ENCODE measurements at regions not wholly inside any gene's neighbourhood (a gene's known extent, or its start where the extent isn't known, plus 50 kb on each side); places are given as distances from the start of the nearest gene placed in this dataset.
A peak's percentile ranks its signal among the peaks of the same experiment; 100 is the strongest.

- H3K9me3 ChIP-seq, result peaks cover 0 to 6% (median 0%) of the 10 kb centered on the region in 4 donors
- DNase-seq, result no peak
- intact Hi-C loops (cut with DNase I), result no loop called here
- no peaks in the 10 kb centered on the region for H3K27me3 ChIP-seq
- TF ChIP-seq CTCF (IDR thresholded peaks at IDR 0.05), result no peak
- TF ChIP-seq EP300 (IDR thresholded peaks at IDR 0.05), result no peak
- H3K4me3 ChIP-seq, result no peak overlapping the region
- H3K4me1 ChIP-seq, result no peaks in the 10 kb centered on the region
- H3K36me3 ChIP-seq, result no peaks in the 10 kb centered on the region
- H3K27ac ChIP-seq, result no peak overlapping the region
- WGBS, 2 donors, result 80 to 91% methylated on average over 2 of the region's 2 CpGs
These were observed 794.6 kb upstream of the ZNF608 start for GRCh38 chr5:125541085-125541484.

- TF ChIP-seq POLR2AphosphoS5 (IDR thresholded peaks at IDR 0.05) (no peak), CTCF (IDR thresholded peaks at IDR 0.05) (no peak), EP300 (IDR thresholded peaks at IDR 0.05) (no peak), POLR2A (IDR thresholded peaks at IDR 0.05) (no peak)
- H3K36me3 ChIP-seq, result no peaks in the 10 kb centered on the region
- H3K9me3 ChIP-seq, result no peaks in the 10 kb centered on the region
- no peaks in the 10 kb centered on the region for H3K27me3 ChIP-seq
- 9 to 36% methylated on average over 2 of the region's 2 CpGs for WGBS, 2 donors
- intact Hi-C loops (cut with DNase I), result no loop called here
- H3K4me3 ChIP-seq, result no peak overlapping the region
- H3K27ac ChIP-seq, result peak overlapping the region in 1 of 4 donors; percentile 16
- H3K4me1 ChIP-seq, result peaks cover 0 to 9% (median 7%) of the 10 kb centered on the region in 4 donors
- DNase-seq, result no peak
These were observed 803.0 kb upstream of the ZNF608 start for GRCh38 chr5:125549322-125549911.

- intact Hi-C loops (cut with DNase I), result no loop called here
- TF ChIP-seq CTCF (IDR thresholded peaks at IDR 0.05), result no peak
- TF ChIP-seq EP300 (IDR thresholded peaks at IDR 0.05), result no peak
- TF ChIP-seq POLR2AphosphoS5 (IDR thresholded peaks at IDR 0.05), result no peak
- no peak for TF ChIP-seq POLR2A (IDR thresholded peaks at IDR 0.05)
- H3K9me3 ChIP-seq, result no peaks in the 10 kb centered on the region
- no peak overlapping the region for H3K27ac ChIP-seq
- peaks cover 0 to 9% (median 7%) of the 10 kb centered on the region in 4 donors for H3K4me1 ChIP-seq
- DNase-seq, result no peak
- no peak overlapping the region for H3K4me3 ChIP-seq
- 7 to 20% methylated on average over 2 of the region's 2 CpGs for WGBS, 2 donors
- H3K27me3 ChIP-seq, result no peaks in the 10 kb centered on the region
- no peaks in the 10 kb centered on the region for H3K36me3 ChIP-seq
These were observed 803.8 kb upstream of the ZNF608 start for GRCh38 chr5:125550274-125550673.

GRCh38 chr5:125551246-125551645 is 804.8 kb upstream of the ZNF608 start:
- Histone ChIP-seq H3K27me3 (no peaks in the 10 kb centered on the region), H3K9me3 (no peaks in the 10 kb centered on the region), H3K36me3 (no peaks in the 10 kb centered on the region), H3K4me3 (no peak overlapping the region), H3K27ac (peak overlapping the region in 1 of 4 donors; percentile 47), H3K4me1 (peaks cover 0 to 9% (median 7%) of the 10 kb centered on the region in 4 donors)
- TF ChIP-seq EP300 (IDR thresholded peaks at IDR 0.05), result no peak
- TF ChIP-seq CTCF (IDR thresholded peaks at IDR 0.05), result no peak
- TF ChIP-seq POLR2AphosphoS5 (IDR thresholded peaks at IDR 0.05), result no peak
- no peak for TF ChIP-seq POLR2A (IDR thresholded peaks at IDR 0.05)
- no peak for DNase-seq
- intact Hi-C loops (cut with DNase I), result no loop called here

GRCh38 chr5:125551797-125552196 is 805.4 kb upstream of the ZNF608 start:
- no peak overlapping the region for H3K4me3 ChIP-seq
- TF ChIP-seq POLR2AphosphoS5 (IDR thresholded peaks at IDR 0.05) (no peak), CTCF (IDR thresholded peaks at IDR 0.05) (no peak), POLR2A (IDR thresholded peaks at IDR 0.05) (no peak), EP300 (IDR thresholded peaks at IDR 0.05) (no peak)
- H3K4me1 ChIP-seq, result peaks cover 0 to 9% (median 7%) of the 10 kb centered on the region in 4 donors
- peak overlapping the region in 1 of 4 donors; percentile 47 for H3K27ac ChIP-seq
- DNase-seq, result no peak
- no peaks in the 10 kb centered on the region for H3K9me3 ChIP-seq
- no peaks in the 10 kb centered on the region for H3K36me3 ChIP-seq
- WGBS, 2 donors, result 24 to 81% methylated on average over 4 of the region's 4 CpGs
- intact Hi-C loops (cut with DNase I), result no loop called here
- no peaks in the 10 kb centered on the region for H3K27me3 ChIP-seq

All from sigmoid colon (tissue), 6 donors.